ENCODE measurements at regions not wholly inside any gene's neighbourhood (a gene's known extent, or its start where the extent isn't known, plus 50 kb on each side); places are given as distances from the start of the nearest gene placed in this dataset.

DNA sequence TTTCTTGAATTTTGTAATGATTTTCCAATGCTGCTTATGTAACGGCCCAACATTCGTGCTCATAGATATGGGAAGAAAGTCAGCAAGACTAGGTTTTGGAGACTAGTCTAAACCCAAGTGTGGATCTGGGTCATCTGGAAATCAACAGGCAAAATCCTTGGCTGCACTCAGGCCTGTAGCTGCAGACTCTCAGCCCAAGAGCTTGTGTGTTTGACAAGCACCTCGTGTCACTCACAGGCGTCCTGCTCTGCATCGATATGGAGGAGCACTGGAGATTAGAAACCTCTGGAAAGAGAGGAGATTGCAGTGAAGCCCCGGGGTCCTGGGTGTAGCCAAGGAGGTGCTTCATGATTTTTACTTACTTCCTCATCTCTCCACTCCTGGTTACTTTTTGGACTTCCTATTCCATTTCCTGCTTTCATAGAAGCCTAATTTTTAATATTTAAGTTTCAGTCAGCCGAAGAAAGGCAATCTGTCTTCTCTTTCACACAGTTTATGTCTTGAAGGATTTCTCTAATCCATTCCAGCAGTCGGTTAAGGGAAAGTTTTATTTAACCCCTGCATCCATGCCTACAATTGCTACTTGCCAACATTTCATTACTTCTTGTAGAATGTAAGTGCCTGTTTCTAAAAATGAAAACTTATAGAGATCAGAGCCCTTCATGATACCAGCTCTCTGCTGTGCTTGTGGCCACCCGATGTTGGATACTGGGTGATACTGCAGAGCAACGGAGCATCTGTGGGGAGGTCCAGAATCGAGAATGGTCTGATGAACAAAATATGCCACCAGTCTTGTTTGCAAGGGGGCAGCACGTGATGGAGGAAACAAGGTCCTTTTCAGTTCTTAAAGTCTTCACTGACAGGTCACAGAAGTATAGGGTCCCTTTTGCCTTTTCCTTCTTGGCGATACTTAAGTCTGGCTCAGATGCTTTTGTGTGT, 296.3 kb downstream of the QKI start:
- TF ChIP-seq, protein P1, sequence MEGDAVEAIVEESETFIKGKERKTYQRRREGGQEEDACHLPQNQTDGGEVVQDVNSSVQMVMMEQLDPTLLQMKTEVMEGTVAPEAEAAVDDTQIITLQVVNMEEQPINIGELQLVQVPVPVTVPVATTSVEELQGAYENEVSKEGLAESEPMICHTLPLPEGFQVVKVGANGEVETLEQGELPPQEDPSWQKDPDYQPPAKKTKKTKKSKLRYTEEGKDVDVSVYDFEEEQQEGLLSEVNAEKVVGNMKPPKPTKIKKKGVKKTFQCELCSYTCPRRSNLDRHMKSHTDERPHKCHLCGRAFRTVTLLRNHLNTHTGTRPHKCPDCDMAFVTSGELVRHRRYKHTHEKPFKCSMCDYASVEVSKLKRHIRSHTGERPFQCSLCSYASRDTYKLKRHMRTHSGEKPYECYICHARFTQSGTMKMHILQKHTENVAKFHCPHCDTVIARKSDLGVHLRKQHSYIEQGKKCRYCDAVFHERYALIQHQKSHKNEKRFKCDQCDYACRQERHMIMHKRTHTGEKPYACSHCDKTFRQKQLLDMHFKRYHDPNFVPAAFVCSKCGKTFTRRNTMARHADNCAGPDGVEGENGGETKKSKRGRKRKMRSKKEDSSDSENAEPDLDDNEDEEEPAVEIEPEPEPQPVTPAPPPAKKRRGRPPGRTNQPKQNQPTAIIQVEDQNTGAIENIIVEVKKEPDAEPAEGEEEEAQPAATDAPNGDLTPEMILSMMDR (IDR thresholded peaks at IDR 0.05; ENCODE audit: poor library complexity, severe bottlenecking): no peak
- TF ChIP-seq, protein P2, sequence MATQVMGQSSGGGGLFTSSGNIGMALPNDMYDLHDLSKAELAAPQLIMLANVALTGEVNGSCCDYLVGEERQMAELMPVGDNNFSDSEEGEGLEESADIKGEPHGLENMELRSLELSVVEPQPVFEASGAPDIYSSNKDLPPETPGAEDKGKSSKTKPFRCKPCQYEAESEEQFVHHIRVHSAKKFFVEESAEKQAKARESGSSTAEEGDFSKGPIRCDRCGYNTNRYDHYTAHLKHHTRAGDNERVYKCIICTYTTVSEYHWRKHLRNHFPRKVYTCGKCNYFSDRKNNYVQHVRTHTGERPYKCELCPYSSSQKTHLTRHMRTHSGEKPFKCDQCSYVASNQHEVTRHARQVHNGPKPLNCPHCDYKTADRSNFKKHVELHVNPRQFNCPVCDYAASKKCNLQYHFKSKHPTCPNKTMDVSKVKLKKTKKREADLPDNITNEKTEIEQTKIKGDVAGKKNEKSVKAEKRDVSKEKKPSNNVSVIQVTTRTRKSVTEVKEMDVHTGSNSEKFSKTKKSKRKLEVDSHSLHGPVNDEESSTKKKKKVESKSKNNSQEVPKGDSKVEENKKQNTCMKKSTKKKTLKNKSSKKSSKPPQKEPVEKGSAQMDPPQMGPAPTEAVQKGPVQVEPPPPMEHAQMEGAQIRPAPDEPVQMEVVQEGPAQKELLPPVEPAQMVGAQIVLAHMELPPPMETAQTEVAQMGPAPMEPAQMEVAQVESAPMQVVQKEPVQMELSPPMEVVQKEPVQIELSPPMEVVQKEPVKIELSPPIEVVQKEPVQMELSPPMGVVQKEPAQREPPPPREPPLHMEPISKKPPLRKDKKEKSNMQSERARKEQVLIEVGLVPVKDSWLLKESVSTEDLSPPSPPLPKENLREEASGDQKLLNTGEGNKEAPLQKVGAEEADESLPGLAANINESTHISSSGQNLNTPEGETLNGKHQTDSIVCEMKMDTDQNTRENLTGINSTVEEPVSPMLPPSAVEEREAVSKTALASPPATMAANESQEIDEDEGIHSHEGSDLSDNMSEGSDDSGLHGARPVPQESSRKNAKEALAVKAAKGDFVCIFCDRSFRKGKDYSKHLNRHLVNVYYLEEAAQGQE (IDR thresholded peaks at IDR 0.05; ENCODE audit: borderline replicate concordance): no peak
- TF ChIP-seq EP300 (conservative IDR thresholded peaks at IDR 0.05; ENCODE audit: poor library complexity, severe bottlenecking): no peak
- no peak for TF ChIP-seq POLR2AphosphoS5 (IDR thresholded peaks at IDR 0.05)
- TF ChIP-seq TAF1 (IDR thresholded peaks at IDR 0.05; ENCODE audit: low read depth): no peak
- no peak for TF ChIP-seq RAD21 (conservative IDR thresholded peaks at IDR 0.05)

All from neural cell (in vitro differentiated cells).